Sciatic nerve (tissue), 2 donors: ENCODE measurements at regions not wholly inside any gene's neighbourhood (a gene's known extent, or its start where the extent isn't known, plus 50 kb on each side); places are given as distances from the start of the nearest gene placed in this dataset.

Experiments
- ATAC-seq: fragments of 200-7000 bp; cut with Tn5 transposase; one replicate; pipeline ENCODE4 v1.9.1; 2020; ENCODE audit warnings: mild to moderate bottlenecking, moderate library complexity
- DNase-seq: peaks from one replicate; pipeline ENCODE4 v3.0.0-alpha.2; 2020; ENCODE audit warnings: low spot score
- intact Hi-C: fragments of 100-400 bp; cut with DNase I; formaldehyde crosslinking; loops from one replicate; pipeline ENCODE4 v1.14.2; 2022
- donor health status: DM: no; HTN: no; CAD: no.
- donor health status: DM: no; HTN: no; CAD: no.

DNA sequence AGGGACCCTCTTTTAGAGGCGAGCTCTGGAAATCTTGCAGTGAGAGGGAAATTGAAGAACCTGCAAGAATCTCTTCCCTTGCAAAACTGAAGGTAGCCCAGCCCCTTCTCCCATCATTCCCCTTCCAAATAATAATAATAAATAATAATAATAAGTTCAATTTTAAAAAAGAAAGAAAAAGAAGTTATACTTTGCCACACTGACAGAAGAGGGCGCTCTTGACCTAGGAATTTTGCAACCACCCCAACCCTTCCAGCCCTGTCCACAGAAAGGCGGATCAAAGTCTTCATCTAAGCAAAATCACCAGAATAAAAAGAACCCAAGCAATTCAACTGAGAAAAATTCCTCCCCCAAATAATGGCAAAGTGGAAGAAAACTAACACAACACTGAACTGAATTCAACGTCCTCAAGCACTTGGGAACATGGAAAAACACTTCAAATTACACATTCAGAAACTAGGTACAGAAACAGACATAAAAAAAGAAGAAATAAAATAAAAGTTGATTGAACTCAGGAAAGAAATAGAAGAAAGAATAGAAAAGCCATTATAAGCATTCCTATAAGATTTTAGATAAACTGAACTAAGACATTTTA, 98.9 kb upstream of the GLS start:
- DNase-seq (peak; percentile 67), ATAC-seq (peak; percentile 76)
- intact Hi-C loops = no loop called here

- intact Hi-C loops = no loop called here
- ATAC-seq = no peak
- no peak for DNase-seq
These were observed 98.4 kb upstream of the GLS start for GRCh38 chr2:190782264-190782663.

GRCh38 chr2:190783513-190784263, 96.9 kb upstream of the GLS start:
- DNase-seq = no peak
- intact Hi-C loops = no loop called here
- no peak for ATAC-seq

DNA sequence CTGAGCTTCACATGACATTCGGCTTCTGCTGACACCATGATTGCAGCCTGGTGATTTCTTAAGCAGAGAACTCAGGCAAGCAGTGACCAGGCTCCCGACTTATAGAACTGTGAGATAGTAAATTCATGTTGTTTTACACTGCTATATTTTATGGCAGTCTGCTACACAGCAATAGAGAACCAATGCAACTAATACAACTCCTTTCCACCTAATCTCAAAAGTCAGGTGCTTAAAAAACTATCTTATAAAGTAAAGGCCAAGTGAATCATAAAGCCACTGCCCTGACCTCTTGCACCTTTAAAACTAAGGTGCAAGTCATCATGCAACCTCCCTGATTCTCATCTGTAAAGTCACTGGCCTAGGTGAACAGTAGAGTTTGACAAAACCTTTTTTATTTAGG, 95.3 kb upstream of the GLS start:
- ATAC-seq = no peak
- intact Hi-C loops = no loop called here
- DNase-seq = no peak

DNA sequence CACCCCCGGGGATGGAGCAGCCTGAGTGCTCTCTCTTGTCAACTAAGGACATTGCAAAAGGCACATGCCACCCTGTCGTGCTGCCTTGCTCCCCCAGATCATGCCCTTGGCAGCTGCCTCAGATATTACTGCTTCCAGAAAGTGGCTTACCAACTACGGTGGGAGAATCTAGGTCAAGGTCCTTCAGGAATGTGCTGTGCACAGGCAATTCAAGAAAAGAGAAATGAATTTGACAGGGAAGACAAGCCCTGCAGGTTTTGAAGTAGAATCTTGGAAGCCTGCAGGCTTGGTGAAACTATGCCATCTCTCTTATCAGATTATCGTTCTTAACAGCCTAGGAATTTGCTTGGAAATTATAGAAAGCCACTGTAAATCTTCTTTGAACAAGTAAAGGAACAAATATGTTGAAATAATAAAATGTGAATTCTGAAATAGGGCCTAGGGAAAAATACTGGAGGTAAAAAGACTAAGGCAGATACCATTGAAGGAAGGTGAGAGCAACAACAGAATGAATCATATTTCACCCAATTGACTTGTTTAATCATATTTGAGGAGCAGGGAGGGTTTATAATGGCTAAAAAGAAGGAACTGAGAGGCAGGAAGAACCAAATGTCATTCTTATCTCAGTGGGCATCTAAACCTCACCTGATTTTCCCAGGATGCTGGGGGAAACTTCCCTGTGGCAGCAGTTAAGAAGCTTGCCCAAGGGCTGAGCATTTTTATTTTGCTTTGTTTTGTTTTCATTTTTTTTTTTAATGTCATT, 94.0 kb upstream of the GLS start:
- no peak for ATAC-seq
- intact Hi-C loops = no loop called here

GRCh38 chr2:190787743-190788235, 92.8 kb upstream of the GLS start:
- ATAC-seq (no peak), DNase-seq (no peak)
- intact Hi-C loops = no loop called here

More for the DNA sequence above, 94.0 kb upstream of the GLS start:
- DNase-seq = no peak

DNA sequence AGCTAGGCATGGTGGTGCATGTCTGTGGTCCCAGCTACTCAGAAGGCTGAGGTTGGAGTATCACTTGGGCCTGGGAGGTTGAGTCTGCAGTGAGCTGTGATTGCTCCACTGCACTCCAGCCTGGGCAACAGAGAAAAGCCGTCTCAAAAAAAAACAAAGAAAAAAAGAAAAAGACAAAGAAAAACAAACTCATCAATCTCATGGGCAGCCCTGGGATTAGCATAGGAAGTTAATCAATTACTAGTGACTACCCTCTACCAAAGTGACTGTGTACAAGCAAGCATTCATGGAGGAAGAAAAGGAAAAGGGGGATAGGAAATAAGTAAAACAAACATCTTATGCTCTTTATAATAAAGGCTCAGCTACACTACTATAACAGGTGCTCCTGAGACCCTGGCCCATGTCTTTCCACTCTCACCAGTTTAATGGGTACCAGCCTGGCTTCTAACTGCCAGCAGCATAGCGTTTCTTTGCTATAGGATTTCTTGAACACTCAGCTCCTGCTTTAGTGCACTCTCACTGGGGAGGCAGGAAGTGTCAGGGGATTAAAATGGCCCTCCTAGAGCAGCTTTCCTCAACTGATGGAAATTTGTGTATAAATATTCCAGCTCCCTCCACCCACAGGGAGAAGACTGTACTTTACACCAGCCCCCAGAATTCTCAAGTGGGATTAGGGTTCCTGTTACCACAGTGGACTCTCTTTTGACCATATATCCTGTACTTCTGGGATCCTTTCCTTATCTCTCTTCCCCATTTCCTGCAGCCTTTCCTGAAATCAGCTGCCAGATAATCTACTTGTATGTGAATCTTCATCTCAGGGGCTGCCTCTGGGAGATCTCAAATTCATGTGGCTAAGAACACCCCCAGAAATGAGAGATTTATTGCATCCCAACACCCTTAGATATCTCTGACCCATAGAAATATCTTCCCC, 91.3 kb upstream of the GLS start:
- no peak for ATAC-seq
- DNase-seq = no peak
- intact Hi-C loops = no loop called here

DNA sequence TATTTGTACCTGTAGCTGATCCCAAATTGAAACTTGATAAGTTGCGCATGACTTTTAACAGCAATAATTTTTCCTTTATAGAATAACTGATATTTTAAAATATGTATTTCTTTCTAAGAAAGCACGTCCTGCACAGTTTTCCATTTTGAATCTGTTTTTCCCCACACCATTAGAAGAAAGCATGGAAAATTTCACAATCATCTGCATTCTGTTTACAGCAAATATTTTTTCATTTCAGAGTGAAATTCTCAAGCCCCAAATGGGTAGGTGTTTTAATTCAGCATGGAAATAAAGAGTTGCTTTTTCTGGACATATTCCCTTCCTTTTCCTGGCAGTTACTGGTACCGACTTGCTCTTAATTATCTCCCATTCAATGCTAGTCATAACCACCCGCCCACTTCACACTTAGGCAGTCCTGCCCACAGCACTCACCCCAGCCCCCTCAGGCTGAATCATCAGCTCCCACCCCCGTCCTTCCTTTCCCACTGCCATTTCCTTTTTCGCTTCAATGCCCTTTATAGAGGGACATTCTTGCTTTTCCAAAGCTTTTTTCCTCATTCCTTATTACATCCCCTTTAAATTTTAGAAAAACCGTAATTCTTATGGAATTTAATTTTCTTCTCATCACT, 89.2 kb upstream of the GLS start:
- ATAC-seq = peak; percentile 86
- intact Hi-C loops = no loop called here
- DNase-seq = peak; percentile 65

DNA sequence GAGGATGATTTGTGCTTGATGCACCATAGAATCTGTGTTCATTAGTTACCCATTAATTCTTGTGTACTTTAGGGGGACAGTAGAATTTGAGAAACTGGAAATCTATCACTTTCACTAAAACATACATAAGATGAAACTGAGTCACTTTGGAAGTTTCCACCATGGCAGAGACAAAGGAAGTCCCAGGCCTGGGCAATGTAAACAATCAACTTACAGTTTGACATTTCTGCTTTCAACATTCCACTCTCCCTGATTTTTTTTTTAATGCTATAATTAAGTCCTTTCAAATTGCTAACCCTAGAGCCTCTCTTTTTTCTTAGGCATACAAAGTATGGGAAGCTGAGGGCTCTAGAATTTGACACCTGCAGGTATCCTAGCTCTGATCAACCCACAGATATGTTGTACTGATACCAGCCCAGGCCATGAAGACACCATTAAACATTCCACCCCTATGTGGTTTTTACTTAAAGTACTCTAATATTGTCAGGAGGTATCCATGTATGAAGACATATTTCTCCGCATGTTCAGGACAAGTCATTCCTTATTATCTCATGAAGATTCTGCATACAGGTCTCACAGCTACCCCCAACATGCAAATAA, 88.5 kb upstream of the GLS start:
- DNase-seq (no peak), ATAC-seq (no peak)
- intact Hi-C loops = no loop called here

- ATAC-seq = no peak
- intact Hi-C loops = no loop called here
- DNase-seq = no peak
These were observed 87.4 kb upstream of the GLS start for GRCh38 chr2:190792956-190793888.

DNA sequence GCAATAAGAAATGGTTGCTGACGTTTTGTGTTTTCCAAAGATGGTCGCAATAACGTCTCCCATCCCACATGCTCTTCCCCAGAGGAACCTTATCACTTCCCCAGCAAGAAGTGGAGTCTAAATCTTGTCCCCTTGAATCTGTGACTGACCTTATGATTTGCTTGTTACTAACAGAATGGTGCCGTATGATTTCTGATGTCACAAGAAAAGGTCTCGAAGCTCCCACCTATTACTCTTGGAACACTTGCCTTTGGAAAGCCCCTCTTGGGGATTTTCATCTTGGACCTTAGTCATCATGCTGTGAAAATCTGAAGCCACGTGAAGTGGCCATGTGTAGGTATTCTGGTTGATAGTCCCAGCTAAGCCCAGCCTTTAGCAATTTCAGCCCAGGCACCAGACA, 86.2 kb upstream of the GLS start:
- no peak for DNase-seq
- intact Hi-C loops = no loop called here
- ATAC-seq = no peak

DNA sequence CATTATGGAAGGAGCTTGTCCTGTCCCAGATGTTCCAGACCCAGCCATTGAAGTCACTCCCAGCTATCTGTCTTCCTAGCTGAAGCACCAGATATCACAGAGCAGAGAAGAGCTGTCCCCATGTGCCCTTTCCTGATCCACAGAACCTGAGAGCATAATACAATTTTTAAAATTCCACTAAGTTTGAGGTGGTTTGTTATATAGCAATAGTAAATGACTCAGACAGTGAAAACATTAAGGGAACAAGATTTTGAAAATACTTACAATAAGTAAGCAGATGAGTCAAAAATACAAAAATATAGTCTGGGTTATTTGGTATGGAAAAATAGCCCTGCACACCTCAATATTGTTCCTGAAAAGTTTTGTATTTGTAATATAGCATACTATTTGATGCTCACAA, 85.8 kb upstream of the GLS start:
- ATAC-seq = no peak
- intact Hi-C loops = no loop called here
- DNase-seq = no peak

GRCh38 chr2:190795686-190796085, 84.9 kb upstream of the GLS start:
- ATAC-seq (no peak), DNase-seq (no peak)
- intact Hi-C loops = no loop called here

DNA sequence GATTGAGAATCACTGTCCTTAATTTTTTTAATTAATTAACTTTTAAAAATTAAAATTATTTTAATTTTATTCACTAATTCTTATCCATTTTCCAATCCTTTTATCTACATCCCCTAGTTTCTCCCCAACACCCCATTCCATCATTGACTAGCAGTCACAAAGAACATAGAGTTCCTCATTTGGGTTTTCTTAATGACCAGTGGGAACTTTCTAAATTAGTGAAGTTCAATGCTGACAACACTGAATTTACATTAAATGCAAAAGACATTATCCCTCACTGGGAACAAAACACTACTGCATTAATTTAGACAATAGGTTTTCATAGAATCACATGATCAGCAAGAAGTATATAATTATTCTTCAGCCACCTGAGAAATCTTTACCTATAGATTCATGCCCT, 80.6 kb upstream of the GLS start:
- ATAC-seq (no peak), DNase-seq (no peak)
- intact Hi-C loops = no loop called here

GRCh38 chr2:190800528-190800927, 80.1 kb upstream of the GLS start:
- intact Hi-C loops = no loop called here
- no peak for DNase-seq
- ATAC-seq = no peak

GRCh38 chr2:190802129-190802528, 78.5 kb upstream of the GLS start:
- no peak for ATAC-seq
- no peak for DNase-seq
- intact Hi-C loops = no loop called here

DNA sequence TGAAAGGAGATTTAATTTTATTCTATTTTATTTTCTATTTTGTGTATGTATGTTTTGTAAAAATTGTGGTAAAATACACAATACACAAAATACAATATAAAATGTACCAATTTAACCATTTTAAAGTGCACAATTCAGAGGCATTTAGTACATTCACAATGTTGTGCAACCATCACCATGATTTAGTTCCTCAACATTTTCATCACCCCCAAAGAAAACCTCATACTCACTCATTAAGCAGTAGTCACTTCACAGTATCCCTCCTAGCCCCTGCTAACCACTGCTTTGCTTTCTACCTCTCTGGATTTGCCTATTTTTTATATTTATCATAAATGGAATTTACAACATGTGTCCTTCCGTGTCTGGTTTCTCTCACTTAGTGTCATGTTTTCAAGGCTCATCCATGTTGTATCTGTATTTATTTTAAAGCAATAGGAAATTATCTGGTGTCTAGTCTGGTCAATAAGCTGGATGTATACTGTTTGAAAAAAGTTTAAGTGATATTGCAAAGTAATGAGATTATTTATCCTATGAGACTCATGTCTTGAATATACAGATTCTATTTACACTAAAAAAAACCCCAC, 77.9 kb upstream of the GLS start:
- no peak for DNase-seq
- no peak for ATAC-seq
- intact Hi-C loops = no loop called here
